Body of pancreas (tissue), 4 donors: ENCODE measurements at regions not wholly inside any gene's neighbourhood (a gene's known extent, or its start where the extent isn't known, plus 50 kb on each side); places are given as distances from the start of the nearest gene placed in this dataset.

Experiments used
- POLR2A ChIP-seq, 3 donors: fragments of 450-650 bp; IDR thresholded peaks; one replicate each; pipeline ENCODE4 v1.6.1; 2016; ENCODE audit warnings: antibody characterized with exemption in 3 of 3, mild to moderate bottlenecking in 2 of 3
- TF ChIP-seq, protein P1 (sequence below), 7 experiments: fragments of 450-650 bp in 4 of 7; fragments of 200-600 bp in 3 of 7; sonication (generic) in 3 of 7; IDR thresholded peaks; one replicate each; pipeline ENCODE4 v1.5.1; 2016 to 2019; ENCODE audit warnings: antibody characterized with exemption in 7 of 7

DNA sequence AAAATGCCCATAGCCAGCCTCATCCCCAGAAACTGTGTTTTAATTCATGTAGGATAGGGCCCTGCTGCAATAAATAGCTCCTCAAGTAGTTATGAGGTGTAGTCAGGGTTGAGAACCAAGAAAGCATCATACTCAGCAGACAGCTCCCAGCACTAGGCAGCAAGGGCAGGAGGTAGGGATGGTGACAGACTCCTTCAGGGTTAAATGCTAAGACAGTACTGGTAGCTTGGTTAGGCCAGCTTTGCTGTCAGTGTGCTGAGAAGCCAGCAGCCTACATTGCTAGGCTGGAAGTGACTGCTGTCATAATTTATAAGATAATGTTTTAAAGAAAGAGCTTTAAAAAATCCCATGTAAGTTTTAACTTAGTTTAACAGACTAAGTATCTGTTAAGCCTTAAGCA lies 113.9 kb upstream of the IMMP2L start:
- TF ChIP-seq, protein P1, sequence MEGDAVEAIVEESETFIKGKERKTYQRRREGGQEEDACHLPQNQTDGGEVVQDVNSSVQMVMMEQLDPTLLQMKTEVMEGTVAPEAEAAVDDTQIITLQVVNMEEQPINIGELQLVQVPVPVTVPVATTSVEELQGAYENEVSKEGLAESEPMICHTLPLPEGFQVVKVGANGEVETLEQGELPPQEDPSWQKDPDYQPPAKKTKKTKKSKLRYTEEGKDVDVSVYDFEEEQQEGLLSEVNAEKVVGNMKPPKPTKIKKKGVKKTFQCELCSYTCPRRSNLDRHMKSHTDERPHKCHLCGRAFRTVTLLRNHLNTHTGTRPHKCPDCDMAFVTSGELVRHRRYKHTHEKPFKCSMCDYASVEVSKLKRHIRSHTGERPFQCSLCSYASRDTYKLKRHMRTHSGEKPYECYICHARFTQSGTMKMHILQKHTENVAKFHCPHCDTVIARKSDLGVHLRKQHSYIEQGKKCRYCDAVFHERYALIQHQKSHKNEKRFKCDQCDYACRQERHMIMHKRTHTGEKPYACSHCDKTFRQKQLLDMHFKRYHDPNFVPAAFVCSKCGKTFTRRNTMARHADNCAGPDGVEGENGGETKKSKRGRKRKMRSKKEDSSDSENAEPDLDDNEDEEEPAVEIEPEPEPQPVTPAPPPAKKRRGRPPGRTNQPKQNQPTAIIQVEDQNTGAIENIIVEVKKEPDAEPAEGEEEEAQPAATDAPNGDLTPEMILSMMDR (IDR thresholded peaks at IDR 0.05): no peak
- no peak for TF ChIP-seq POLR2A (IDR thresholded peaks at IDR 0.05)
